Endothelial cell of umbilical vein (primary cell): ENCODE measurements at regions not wholly inside any gene's neighbourhood (a gene's known extent, or its start where the extent isn't known, plus 50 kb on each side); places are given as distances from the start of the nearest gene placed in this dataset.

Experiments
- BruUV-seq: library from RNA; stranded (reverse); fragments of 400-500 nt; replicated peaks from 2 replicates; lab custom pipeline; 2021; lab: Mats Ljungman, UMichigan
- CTCF ChIA-PET: fragments of 300-600, 350-600 bp; sonication (Branson Sonifier 250); formaldehyde crosslinking; loops from one replicate; lab custom pipeline; 2021; ENCODE audit warnings: antibody characterized with exemption, inconsistent platforms; lab: Charles Lee
- POLR2A ChIA-PET: fragments of 300-600, 350-600 bp; sonication (Branson Sonifier 250); formaldehyde crosslinking; loops from one replicate; lab custom pipeline; 2021; ENCODE audit warnings: antibody characterized with exemption, inconsistent platforms; lab: Charles Lee
- DNase-seq: peaks from one replicate; pipeline ENCODE4 v3.0.0-alpha.2; 2011; ENCODE audit warnings: low read depth, low spot score
- FAIRE-seq: peaks from 2 replicates; lab custom pipeline; 2011; peaks lifted over from hg19 to GRCh38; lab: Jason Lieb, UNC
- H2AFZ ChIP-seq: 2 replicates; pipeline ENCODE4 v1.6.0; 2012; ENCODE audit warnings: low read depth, low read length, control low read depth, inconsistent platforms
- H3K27ac ChIP-seq: 2 replicates; pipeline ENCODE4 v1.5.1; 2011; ENCODE audit warnings: low read depth, mild to moderate bottlenecking, control low read depth, low read length, moderate library complexity; ENCODE audit not compliant: insufficient read depth
- H3K27me3 ChIP-seq, 2 experiments: 2 replicates each; pipeline versions ENCODE4 v1.6.0 to v1.6.1; 2011; ENCODE audit warnings: low read length in 2 of 2, mixed read lengths in 1 of 2; ENCODE audit not compliant: control insufficient read depth in 2 of 2, insufficient read depth in 2 of 2
- H3K36me3 ChIP-seq, 2 experiments: 2 replicates in 1 of 2; 3 replicates in 1 of 2; pipeline ENCODE4 v1.5.1; 2011; ENCODE audit warnings: low read length in 2 of 2, mild to moderate bottlenecking in 1 of 2, moderate library complexity in 1 of 2; ENCODE audit not compliant: control insufficient read depth in 2 of 2, insufficient read depth in 2 of 2; ENCODE audit errors: extremely low read depth in 1 of 2
- H3K4me1 ChIP-seq: 3 replicates; pipeline ENCODE4 v1.5.1; 2011; ENCODE audit warnings: mild to moderate bottlenecking, low read length; ENCODE audit not compliant: control insufficient read depth, insufficient read depth; ENCODE audit errors: extremely low read depth
- H3K4me2 ChIP-seq: 2 replicates; pipeline ENCODE4 v1.6.1; 2011; ENCODE audit warnings: low read length, control low read depth, mixed read lengths; ENCODE audit not compliant: insufficient read depth
- H3K4me3 ChIP-seq, 3 experiments: fragments of 200-600 bp in 1 of 3; sonication (generic), shearing (Covaris generic) in 1 of 3; replicated peaks in 1 of 3; 2 replicates each; pipeline ENCODE4 v1.5.1; 2011 to 2016; ENCODE audit warnings: control low read depth in 3 of 3, low read length in 3 of 3, mild to moderate bottlenecking in 2 of 3, inconsistent platforms in 1 of 3, low read depth in 1 of 3, moderate library complexity in 1 of 3; ENCODE audit not compliant: insufficient read depth in 1 of 3
- H3K79me2 ChIP-seq: 2 replicates; pipeline ENCODE4 v1.6.0; 2012; ENCODE audit warnings: low read length, inconsistent platforms; ENCODE audit not compliant: control insufficient read depth, insufficient read depth
- H3K9ac ChIP-seq: replicated peaks from 2 replicates; pipeline ENCODE3; 2011; ENCODE audit warnings: low read length, control low read depth; ENCODE audit not compliant: insufficient read depth; ENCODE audit errors: extremely low read depth
- H3K9me1 ChIP-seq: replicated peaks from 3 replicates; pipeline ENCODE4 v1.6.0; 2011; ENCODE audit warnings: mild to moderate bottlenecking, low read length; ENCODE audit not compliant: control insufficient read depth, insufficient read depth; ENCODE audit errors: extremely low read depth
- H3K9me3 ChIP-seq: replicated peaks from 2 replicates; pipeline ENCODE4 v1.5.1; 2012; ENCODE audit warnings: low read length, inconsistent platforms; ENCODE audit not compliant: control insufficient read depth, insufficient read depth
- H4K20me1 ChIP-seq: replicated peaks from 2 replicates; pipeline ENCODE3; 2011; ENCODE audit warnings: mild to moderate bottlenecking, low read length; ENCODE audit not compliant: control insufficient read depth, insufficient read depth; ENCODE audit errors: extremely low read depth
- EZH2 ChIP-seq: IDR thresholded peaks from 2 replicates; pipeline ENCODE4 v1.6.1; 2012; ENCODE audit warnings: borderline replicate concordance, low read depth, mild to moderate bottlenecking, moderate library complexity, low read length, inconsistent platforms; ENCODE audit not compliant: severe bottlenecking
- FOS ChIP-seq: IDR thresholded peaks from 2 replicates; pipeline ENCODE4 v1.6.1; 2011; ENCODE audit warnings: mild to moderate bottlenecking, low read length, moderate library complexity, borderline replicate concordance; ENCODE audit not compliant: insufficient read depth
- GATA2 ChIP-seq: IDR thresholded peaks from 2 replicates; pipeline ENCODE4 v1.7.0; 2011; ENCODE audit warnings: low read depth, mild to moderate bottlenecking, moderate library complexity, mixed read lengths, low read length; ENCODE audit not compliant: insufficient read length, insufficient read depth
- JUN ChIP-seq: IDR thresholded peaks from 2 replicates; pipeline ENCODE4 v1.6.1; 2011; ENCODE audit warnings: borderline replicate concordance, low read depth; ENCODE audit not compliant: insufficient read length, insufficient read depth
- MYC ChIP-seq: IDR thresholded peaks from one replicate; pipeline ENCODE4 v1.6.1; 2011; ENCODE audit warnings: mild to moderate bottlenecking, low read depth, low read length
- POLR2A ChIP-seq: IDR thresholded peaks from 2 replicates; pipeline ENCODE4 v1.6.1; 2012; ENCODE audit warnings: low read depth, mild to moderate bottlenecking, control low read depth, low read length
- POLR2AphosphoS5 ChIP-seq: IDR thresholded peaks from 2 replicates; pipeline ENCODE4 v1.6.1; 2012; ENCODE audit warnings: low read depth, mild to moderate bottlenecking, control low read depth, low read length, moderate library complexity; ENCODE audit not compliant: insufficient read depth
- dilution Hi-C: fragments of 300-500 bp; cut with MboI; formaldehyde crosslinking; loops from one replicate; pipeline ENCODE4 v1.15.0; 2019; ENCODE audit warnings: low sequenced_read_pairs; ENCODE audit not compliant: extremely low pct_ligation_motif_present
- intact Hi-C: fragments of 100-400 bp; cut with micrococcal nuclease; formaldehyde crosslinking; loops from one replicate; pipeline ENCODE4 v1.10.0; 2022
- TF ChIP-seq, protein P1 (sequence below): IDR thresholded peaks from 2 replicates; pipeline ENCODE4 v1.6.1; 2011; ENCODE audit not compliant: insufficient read depth, insufficient read length
- TF ChIP-seq, protein P2 (sequence below), 2 donors: IDR thresholded peaks; 1 replicate in 1 of 2; 2 replicates in 1 of 2; pipeline ENCODE4 v1.5.1; 2011; ENCODE audit warnings: low read length in 2 of 2, mild to moderate bottlenecking in 2 of 2, moderate library complexity in 2 of 2, control low read depth in 1 of 2, inconsistent platforms in 1 of 2, low read depth in 1 of 2; ENCODE audit not compliant: insufficient read depth in 1 of 2; ENCODE audit errors: extremely low read depth in 1 of 2

DNA sequence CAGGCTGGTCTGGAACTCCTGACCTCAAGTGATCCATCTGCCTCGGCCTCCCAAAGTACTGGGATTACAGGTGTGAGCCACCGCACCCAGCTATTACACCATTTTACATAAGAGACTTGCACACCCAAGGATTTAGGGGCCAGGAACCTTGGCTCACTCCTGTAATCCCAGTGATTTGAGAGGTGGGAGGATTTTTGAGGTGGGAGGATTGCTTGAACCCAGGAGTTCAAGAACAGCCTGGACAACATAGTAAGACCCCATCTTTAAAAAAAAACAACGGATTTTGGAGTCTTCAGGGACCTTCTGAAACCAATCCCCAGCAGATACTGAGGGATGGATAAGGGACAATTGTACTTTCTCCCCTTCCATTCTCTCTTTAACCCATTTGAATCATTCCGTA is 55.3 kb upstream of the PIM1 start:
- no peaks in the 10 kb centered on the region for H3K9me3 ChIP-seq
- no peak overlapping the region for H3K4me2 ChIP-seq
- no peak overlapping the region for H2AFZ ChIP-seq
- no peak overlapping the region for H3K4me3 ChIP-seq
- peaks cover 4 to 6% of the 10 kb centered on the region in 2 experiments for H3K27me3 ChIP-seq
- H3K27ac ChIP-seq: no peak overlapping the region
- no peaks in the 10 kb centered on the region for H3K4me1 ChIP-seq
- dilution Hi-C loops (no loop called here), intact Hi-C loops (no loop called here)
- H3K36me3 ChIP-seq: no peaks in the 10 kb centered on the region
- H3K9me1 ChIP-seq: no peaks in the 10 kb centered on the region
- ChIA-PET POLR2A (no interaction called here), CTCF (interaction anchor here (0.9 to 1.2 kb wide), 2 partner anchors 13 to 64 kb away, joined by 3 to 4 read pairs; no protein-coding TSS in a partner anchor)
- H3K79me2 ChIP-seq: no peaks in the 10 kb centered on the region
- FAIRE-seq (no peak), DNase-seq (no peak)
- no peak overlapping the region for H3K9ac ChIP-seq
- TF ChIP-seq MYC (no peak), POLR2A (no peak), POLR2AphosphoS5 (no peak), JUN (no peak), FOS (no peak), EZH2 (no peak), GATA2 (no peak)
- TF ChIP-seq, protein P1, sequence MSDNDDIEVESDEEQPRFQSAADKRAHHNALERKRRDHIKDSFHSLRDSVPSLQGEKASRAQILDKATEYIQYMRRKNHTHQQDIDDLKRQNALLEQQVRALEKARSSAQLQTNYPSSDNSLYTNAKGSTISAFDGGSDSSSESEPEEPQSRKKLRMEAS: no peak
- TF ChIP-seq, protein P2, sequence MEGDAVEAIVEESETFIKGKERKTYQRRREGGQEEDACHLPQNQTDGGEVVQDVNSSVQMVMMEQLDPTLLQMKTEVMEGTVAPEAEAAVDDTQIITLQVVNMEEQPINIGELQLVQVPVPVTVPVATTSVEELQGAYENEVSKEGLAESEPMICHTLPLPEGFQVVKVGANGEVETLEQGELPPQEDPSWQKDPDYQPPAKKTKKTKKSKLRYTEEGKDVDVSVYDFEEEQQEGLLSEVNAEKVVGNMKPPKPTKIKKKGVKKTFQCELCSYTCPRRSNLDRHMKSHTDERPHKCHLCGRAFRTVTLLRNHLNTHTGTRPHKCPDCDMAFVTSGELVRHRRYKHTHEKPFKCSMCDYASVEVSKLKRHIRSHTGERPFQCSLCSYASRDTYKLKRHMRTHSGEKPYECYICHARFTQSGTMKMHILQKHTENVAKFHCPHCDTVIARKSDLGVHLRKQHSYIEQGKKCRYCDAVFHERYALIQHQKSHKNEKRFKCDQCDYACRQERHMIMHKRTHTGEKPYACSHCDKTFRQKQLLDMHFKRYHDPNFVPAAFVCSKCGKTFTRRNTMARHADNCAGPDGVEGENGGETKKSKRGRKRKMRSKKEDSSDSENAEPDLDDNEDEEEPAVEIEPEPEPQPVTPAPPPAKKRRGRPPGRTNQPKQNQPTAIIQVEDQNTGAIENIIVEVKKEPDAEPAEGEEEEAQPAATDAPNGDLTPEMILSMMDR (IDR thresholded peaks at IDR 0.05; ENCODE audit: extremely low read depth in 1 of 2, insufficient read depth in 1 of 2, low read depth in 1 of 2, low read length in 2 of 2): no peak
- BruUV-seq: no TSS peak
- H4K20me1 ChIP-seq: no peaks in the 10 kb centered on the region
